ENCODE measurements at regions not wholly inside any gene's neighbourhood (a gene's known extent, or its start where the extent isn't known, plus 50 kb on each side); places are given as distances from the start of the nearest gene placed in this dataset.

GRCh38 chr3:72593881-72594397 lies 254.3 kb downstream of the SHQ1 start:
- no peak for DNase-seq (ENCODE audit: low read depth in 2 of 2)

- DNase-seq (ENCODE audit: low read depth in 2 of 2) = no peak
Measured at GRCh38 chr3:72591522-72592421, 256.5 kb downstream of the SHQ1 start.

GRCh38 chr3:72590732-72591221 lies 257.5 kb downstream of the SHQ1 start:
- DNase-seq (ENCODE audit: low read depth in 2 of 2) = no peak

GRCh38 chr3:72587282-72587681 lies 261.0 kb downstream of the SHQ1 start:
- no peak for DNase-seq (ENCODE audit: low read depth in 2 of 2)

- no peak for DNase-seq (ENCODE audit: low read depth in 2 of 2)
Measured at GRCh38 chr3:72586694-72587093, 261.6 kb downstream of the SHQ1 start.

- no peak for DNase-seq (ENCODE audit: low read depth in 2 of 2)
Measured at GRCh38 chr3:72585966-72586365, 262.3 kb downstream of the SHQ1 start.

GRCh38 chr3:72584262-72584661 lies 264.0 kb downstream of the SHQ1 start:
- DNase-seq (ENCODE audit: low read depth in 2 of 2) = no peak

- DNase-seq (ENCODE audit: low read depth in 2 of 2) = no peak
Measured at GRCh38 chr3:72582963-72583362, 265.3 kb downstream of the SHQ1 start.

GRCh38 chr3:72582211-72582878 lies 265.9 kb downstream of the SHQ1 start:
- DNase-seq (ENCODE audit: low read depth in 2 of 2) = no peak

- no peak for DNase-seq (ENCODE audit: low read depth in 2 of 2)
Measured at GRCh38 chr3:72580900-72581299, 267.3 kb downstream of the SHQ1 start.

- DNase-seq (ENCODE audit: low read depth in 2 of 2) = no peak
Measured at GRCh38 chr3:72580246-72580756, 267.9 kb downstream of the SHQ1 start.

GRCh38 chr3:72579581-72580245 lies 268.5 kb downstream of the SHQ1 start:
- DNase-seq (ENCODE audit: low read depth in 2 of 2) = no peak

- DNase-seq (ENCODE audit: low read depth in 2 of 2) = no peak
Measured at GRCh38 chr3:72579191-72579580, 269.1 kb downstream of the SHQ1 start.

GRCh38 chr3:72577190-72577589 lies 271.1 kb downstream of the SHQ1 start:
- DNase-seq (ENCODE audit: low read depth in 2 of 2) = no peak

- DNase-seq (ENCODE audit: low read depth in 2 of 2) = no peak
Measured at GRCh38 chr3:72576563-72576962, 271.7 kb downstream of the SHQ1 start.

- no peak for DNase-seq (ENCODE audit: low read depth in 2 of 2)
Measured at GRCh38 chr3:72574144-72574543, 274.1 kb downstream of the SHQ1 start.

- DNase-seq (ENCODE audit: low read depth in 2 of 2) = no peak
Measured at GRCh38 chr3:72573051-72573450, 275.2 kb downstream of the SHQ1 start.

GRCh38 chr3:72572489-72573007 lies 275.7 kb downstream of the SHQ1 start:
- DNase-seq (ENCODE audit: low read depth in 2 of 2) = no peak

- no peak for DNase-seq (ENCODE audit: low read depth in 2 of 2)
Measured at GRCh38 chr3:72571638-72572114, 276.6 kb downstream of the SHQ1 start.

GRCh38 chr3:72571052-72571451 lies 277.2 kb downstream of the SHQ1 start:
- DNase-seq (ENCODE audit: low read depth in 2 of 2) = no peak

- DNase-seq (ENCODE audit: low read depth in 2 of 2) = no peak
Measured at GRCh38 chr3:72569754-72570440, 278.3 kb downstream of the SHQ1 start.

Data from stimulated activated CD8-positive, alpha-beta memory T cell treated with anti-CD3 and anti-CD28 coated beads, Interleukin-7, amount 100 ng/mL, for 4 hours (primary cell).